HUES48 (cell line): ENCODE measurements at regions not wholly inside any gene's neighbourhood (a gene's known extent, or its start where the extent isn't known, plus 50 kb on each side); places are given as distances from the start of the nearest gene placed in this dataset.

Experiments used
- H3K27ac ChIP-seq: one replicate; pipeline ENCODE4 v1.7.0; 2013; ENCODE audit warnings: low read depth, low read length, inconsistent platforms
- H3K27me3 ChIP-seq: 2 replicates; pipeline ENCODE4 v1.6.1; 2013; ENCODE audit warnings: mild to moderate bottlenecking, low read length; ENCODE audit not compliant: control insufficient read depth, insufficient read depth
- H3K36me3 ChIP-seq: 2 replicates; pipeline ENCODE4 v1.6.1; 2013; ENCODE audit warnings: low read length; ENCODE audit not compliant: control insufficient read depth, insufficient read depth
- H3K4me1 ChIP-seq: 2 replicates; pipeline ENCODE4 v1.6.1; 2013; ENCODE audit warnings: mild to moderate bottlenecking, low read length; ENCODE audit not compliant: control insufficient read depth, insufficient read depth
- H3K4me3 ChIP-seq: 2 replicates; pipeline ENCODE4 v1.5.1; 2013; ENCODE audit warnings: mild to moderate bottlenecking, low read depth, low read length
- H3K9ac ChIP-seq: 2 replicates; pipeline ENCODE4 v1.6.1; 2013; ENCODE audit warnings: mild to moderate bottlenecking, low read depth, low read length, moderate library complexity
- H3K9me3 ChIP-seq: 2 replicates; pipeline ENCODE4 v1.6.1; 2013; ENCODE audit warnings: low read length; ENCODE audit not compliant: control insufficient read depth, insufficient read depth

- H3K4me1 ChIP-seq, result peaks cover 39% of the 10 kb centered on the region
- H3K4me3 ChIP-seq, result no peak overlapping the region
- no peaks in the 10 kb centered on the region for H3K36me3 ChIP-seq
- H3K9me3 ChIP-seq, result no peaks in the 10 kb centered on the region
- peaks cover 3% of the 10 kb centered on the region; the same call in 1 of the 2 replicates for H3K27me3 ChIP-seq
- H3K9ac ChIP-seq, result no peak overlapping the region
- no peak overlapping the region for H3K27ac ChIP-seq
Measured at GRCh38 chr5:3190433-3190832, 405.2 kb upstream of the IRX1 start.

DNA sequence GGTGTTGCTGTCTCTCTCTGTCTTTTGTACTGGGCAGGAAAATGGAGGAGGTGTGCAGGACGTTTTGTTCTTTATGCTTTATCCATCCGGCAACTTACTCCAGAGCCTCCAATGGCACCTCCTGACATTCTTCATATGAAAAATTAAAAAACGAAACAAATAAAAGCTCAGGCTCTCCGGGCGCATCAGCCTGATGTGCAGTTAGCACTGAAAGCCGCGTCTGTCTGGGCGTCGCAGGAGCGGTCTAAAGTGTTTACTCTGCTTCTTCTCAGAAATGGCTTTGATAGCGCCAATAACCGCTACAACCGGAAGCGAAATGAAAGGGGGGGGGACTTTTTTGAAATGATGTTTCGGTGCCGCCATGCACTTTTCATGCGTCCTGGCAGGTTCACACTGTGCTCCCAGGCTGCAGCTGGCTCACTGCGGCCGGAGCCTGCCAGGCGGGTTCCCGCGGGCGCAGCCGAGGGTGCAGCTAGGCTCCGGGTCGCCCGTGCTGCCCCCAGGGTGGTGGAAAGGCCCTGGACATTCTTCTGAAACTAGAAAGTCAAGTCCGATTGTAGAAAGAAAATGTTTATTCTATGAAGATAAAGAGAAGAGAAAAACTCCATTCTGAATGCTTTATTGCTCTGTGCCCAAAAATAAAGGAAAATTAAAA is 407.7 kb upstream of the IRX1 start:
- no peaks in the 10 kb centered on the region for H3K9me3 ChIP-seq
- no peak overlapping the region for H3K4me3 ChIP-seq
- no peak overlapping the region for H3K27ac ChIP-seq
- no peak overlapping the region for H3K9ac ChIP-seq
- H3K36me3 ChIP-seq, result no peaks in the 10 kb centered on the region
- H3K27me3 ChIP-seq, result no peaks in the 10 kb centered on the region
- H3K4me1 ChIP-seq, result peaks cover 22% of the 10 kb centered on the region

DNA sequence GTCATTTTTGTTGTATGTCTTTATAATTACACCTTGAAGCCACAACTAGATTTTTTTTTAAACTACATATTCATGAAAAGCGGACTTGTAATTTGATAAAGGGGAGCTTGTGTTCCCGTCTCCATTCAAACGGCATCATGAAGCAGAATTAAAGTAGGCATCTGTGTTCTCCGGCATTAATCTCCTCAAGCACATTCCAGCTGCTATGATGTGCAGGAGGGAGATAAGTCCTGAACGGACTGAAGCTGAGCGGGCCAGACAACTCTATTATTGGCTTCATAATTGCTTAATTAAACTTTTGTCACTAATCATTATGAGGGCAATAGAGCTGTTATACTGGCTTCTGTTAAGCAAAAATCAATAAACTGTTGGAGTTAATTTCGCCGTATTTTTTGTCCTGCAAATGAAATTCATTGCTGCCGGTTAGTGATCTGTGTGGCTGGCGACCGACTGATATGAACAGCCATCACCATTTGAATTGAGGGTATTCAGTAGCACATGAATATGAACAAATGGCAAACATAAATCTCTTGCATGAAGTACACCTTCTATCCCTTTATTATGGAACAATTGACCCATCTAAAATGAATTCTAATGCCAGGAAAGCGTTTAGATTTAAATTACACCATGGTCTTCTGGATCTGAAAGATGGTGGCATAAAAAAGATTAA is 408.8 kb upstream of the IRX1 start:
- H3K27ac ChIP-seq, result no peak overlapping the region
- H3K9ac ChIP-seq, result no peak overlapping the region
- no peaks in the 10 kb centered on the region for H3K27me3 ChIP-seq
- H3K9me3 ChIP-seq, result no peaks in the 10 kb centered on the region
- no peaks in the 10 kb centered on the region for H3K36me3 ChIP-seq
- peaks cover 24% of the 10 kb centered on the region for H3K4me1 ChIP-seq
- no peak overlapping the region for H3K4me3 ChIP-seq

DNA sequence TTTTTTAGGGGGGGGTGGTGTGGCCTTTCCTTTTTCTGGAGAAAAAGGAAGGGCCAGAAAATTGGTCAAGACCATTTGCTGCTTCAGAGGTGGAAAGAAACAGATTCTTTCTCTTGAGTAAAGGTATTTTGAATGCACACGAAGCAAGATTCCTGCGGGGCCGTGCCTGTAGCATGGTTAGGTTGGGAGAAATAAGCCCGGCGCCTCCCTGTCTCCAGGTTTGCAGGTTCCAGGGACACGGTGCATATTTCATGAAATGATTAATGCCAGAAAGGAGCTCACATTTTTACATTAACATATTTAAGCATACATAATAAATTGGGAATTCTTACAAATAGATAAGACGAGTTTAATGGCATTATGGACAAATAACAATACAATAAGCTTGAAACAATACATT is 409.5 kb upstream of the IRX1 start:
- H3K4me1 ChIP-seq, result peaks cover 29% of the 10 kb centered on the region
- H3K36me3 ChIP-seq, result no peaks in the 10 kb centered on the region
- H3K27ac ChIP-seq, result no peak overlapping the region
- no peak overlapping the region for H3K4me3 ChIP-seq
- no peaks in the 10 kb centered on the region for H3K27me3 ChIP-seq
- H3K9ac ChIP-seq, result no peak overlapping the region
- H3K9me3 ChIP-seq, result no peaks in the 10 kb centered on the region

DNA sequence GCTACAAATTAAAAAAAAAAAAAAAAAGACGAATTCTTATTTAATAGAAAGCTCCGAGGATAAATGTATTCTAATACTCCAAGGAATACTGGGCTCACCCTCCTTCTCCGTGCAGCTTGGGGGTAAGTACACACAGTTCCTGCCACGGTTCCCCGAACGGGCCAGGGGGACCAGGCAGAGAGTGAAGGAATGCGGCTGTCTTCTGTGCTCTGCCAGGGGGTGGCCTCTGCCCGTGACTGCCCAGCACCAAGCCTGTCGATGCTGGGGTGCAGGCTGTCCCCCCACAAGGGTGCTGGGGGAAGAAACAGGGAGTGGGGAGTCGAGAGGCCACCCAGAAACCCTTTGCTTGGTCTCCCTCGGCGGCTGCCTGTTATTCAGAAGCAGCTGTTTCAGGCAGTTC is 410.1 kb upstream of the IRX1 start:
- Histone ChIP-seq H3K4me3 (no peak overlapping the region), H3K9me3 (no peaks in the 10 kb centered on the region), H3K27ac (no peak overlapping the region), H3K36me3 (no peaks in the 10 kb centered on the region), H3K9ac (no peak overlapping the region), H3K27me3 (no peaks in the 10 kb centered on the region), H3K4me1 (peaks cover 29% of the 10 kb centered on the region)

GRCh38 chr5:3182133-3182876 is 413.3 kb upstream of the IRX1 start:
- H3K27ac ChIP-seq, result no peak overlapping the region
- no peaks in the 10 kb centered on the region for H3K27me3 ChIP-seq
- no peak overlapping the region for H3K9ac ChIP-seq
- H3K4me1 ChIP-seq, result peaks cover 25% of the 10 kb centered on the region
- no peaks in the 10 kb centered on the region for H3K9me3 ChIP-seq
- no peak overlapping the region for H3K4me3 ChIP-seq
- H3K36me3 ChIP-seq, result no peaks in the 10 kb centered on the region

DNA sequence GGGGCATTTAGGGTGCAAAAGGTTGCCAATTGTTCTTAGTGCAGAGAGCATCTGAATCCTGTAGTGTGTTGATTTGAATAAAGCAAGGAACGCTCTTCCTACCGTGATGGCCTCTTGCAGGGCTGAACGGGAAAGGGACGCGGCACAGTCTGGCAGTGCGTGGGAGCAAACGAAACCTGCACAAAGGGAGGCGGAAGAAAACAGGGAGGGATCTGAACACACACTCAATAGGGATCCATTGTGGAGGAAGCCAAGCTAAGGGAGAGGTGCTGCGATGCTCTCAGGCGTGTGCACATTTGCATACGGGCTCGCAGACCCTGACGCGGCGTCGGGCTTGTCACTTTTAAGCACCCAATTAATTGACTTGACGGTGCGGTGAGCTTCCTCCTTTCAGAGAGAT is 414.0 kb upstream of the IRX1 start:
- H3K4me1 ChIP-seq, result peaks cover 19% of the 10 kb centered on the region
- no peaks in the 10 kb centered on the region for H3K36me3 ChIP-seq
- H3K4me3 ChIP-seq, result no peak overlapping the region
- no peak overlapping the region for H3K27ac ChIP-seq
- H3K9ac ChIP-seq, result no peak overlapping the region
- no peaks in the 10 kb centered on the region for H3K27me3 ChIP-seq
- no peaks in the 10 kb centered on the region for H3K9me3 ChIP-seq

- peaks cover 9% of the 10 kb centered on the region for H3K4me1 ChIP-seq
- no peaks in the 10 kb centered on the region for H3K27me3 ChIP-seq
- H3K36me3 ChIP-seq, result no peaks in the 10 kb centered on the region
Measured at GRCh38 chr5:3180636-3181035, 415.0 kb upstream of the IRX1 start.

DNA sequence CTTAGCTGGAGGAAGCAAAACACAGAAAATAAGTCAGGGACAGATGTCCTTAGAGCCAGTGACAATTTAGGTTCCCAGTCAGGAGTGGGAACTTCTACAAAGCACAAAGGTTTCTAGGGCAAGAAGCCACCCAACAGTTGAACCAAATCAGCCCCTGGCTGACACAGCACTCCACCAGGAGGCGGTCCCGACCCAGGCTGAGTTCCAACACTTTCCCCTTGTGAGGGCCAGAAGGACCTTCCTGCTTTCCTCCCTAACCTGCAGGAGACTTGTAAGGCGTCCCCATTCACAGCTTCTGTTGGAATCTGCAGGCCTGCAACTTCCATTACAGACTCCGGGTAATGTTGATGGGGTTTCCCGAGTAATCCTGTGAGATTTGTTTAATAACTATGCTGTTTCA is 416.4 kb upstream of the IRX1 start:
- Histone ChIP-seq H3K27me3 (no peaks in the 10 kb centered on the region), H3K9ac (no peak overlapping the region), H3K9me3 (no peaks in the 10 kb centered on the region), H3K4me1 (peaks cover 7% of the 10 kb centered on the region), H3K36me3 (no peaks in the 10 kb centered on the region), H3K4me3 (no peak overlapping the region), H3K27ac (no peak overlapping the region)

More at GRCh38 chr5:3180636-3181035, 415.0 kb upstream of the IRX1 start:
- no peaks in the 10 kb centered on the region for H3K9me3 ChIP-seq
- H3K4me3 ChIP-seq, result no peak overlapping the region
- H3K27ac ChIP-seq, result no peak overlapping the region
- H3K9ac ChIP-seq, result no peak overlapping the region

DNA sequence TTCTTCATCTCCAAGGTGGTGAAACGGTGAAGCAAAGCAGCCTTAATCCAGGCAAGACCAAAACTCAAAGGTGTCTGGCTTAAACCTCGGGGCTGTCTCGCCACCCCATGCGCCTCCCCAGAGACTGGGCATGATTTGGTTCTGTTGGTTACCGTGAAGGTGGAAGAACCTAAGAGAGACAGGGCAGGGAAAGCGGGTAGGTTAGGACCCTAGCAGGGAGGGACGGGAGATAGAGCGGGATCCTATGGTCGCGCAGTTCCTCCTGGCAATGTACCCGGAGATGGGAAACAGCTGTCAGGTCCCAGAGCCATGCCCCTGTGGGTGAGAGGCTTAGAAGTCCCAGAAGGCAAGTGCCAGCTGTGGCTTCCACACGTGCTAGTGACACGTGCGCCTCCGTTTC is 418.3 kb upstream of the IRX1 start:
- H3K4me1 ChIP-seq, result peaks cover 7% of the 10 kb centered on the region
- H3K27me3 ChIP-seq, result no peaks in the 10 kb centered on the region
- H3K36me3 ChIP-seq, result no peaks in the 10 kb centered on the region
- H3K9me3 ChIP-seq, result no peaks in the 10 kb centered on the region
- H3K27ac ChIP-seq, result no peak overlapping the region
- H3K4me3 ChIP-seq, result no peak overlapping the region
- H3K9ac ChIP-seq, result no peak overlapping the region

GRCh38 chr5:3175416-3175815 is 420.2 kb upstream of the IRX1 start:
- Histone ChIP-seq H3K27ac (no peak overlapping the region), H3K36me3 (no peaks in the 10 kb centered on the region), H3K4me1 (no peaks in the 10 kb centered on the region), H3K9me3 (no peaks in the 10 kb centered on the region), H3K9ac (no peak overlapping the region), H3K4me3 (no peak overlapping the region), H3K27me3 (no peaks in the 10 kb centered on the region)
